LNCaP clone FGC (cell line): ENCODE measurements at regions not wholly inside any gene's neighbourhood (a gene's known extent, or its start where the extent isn't known, plus 50 kb on each side); places are given as distances from the start of the nearest gene placed in this dataset.

Experiments
- DNase-seq: peaks from one replicate; pipeline ENCODE4 v3.0.0-alpha.2; 2011; ENCODE audit warnings: low read depth
- H3K4me3 ChIP-seq: 2 replicates; pipeline ENCODE4 v1.5.1; 2011; ENCODE audit warnings: mild to moderate bottlenecking, low read depth, low read length, control low read depth
- CTCF ChIP-seq: IDR thresholded peaks from 2 replicates; pipeline ENCODE4 v1.5.1; 2012; ENCODE audit warnings: mild to moderate bottlenecking; ENCODE audit not compliant: control insufficient read depth, insufficient read depth; ENCODE audit errors: extremely low read depth

DNA sequence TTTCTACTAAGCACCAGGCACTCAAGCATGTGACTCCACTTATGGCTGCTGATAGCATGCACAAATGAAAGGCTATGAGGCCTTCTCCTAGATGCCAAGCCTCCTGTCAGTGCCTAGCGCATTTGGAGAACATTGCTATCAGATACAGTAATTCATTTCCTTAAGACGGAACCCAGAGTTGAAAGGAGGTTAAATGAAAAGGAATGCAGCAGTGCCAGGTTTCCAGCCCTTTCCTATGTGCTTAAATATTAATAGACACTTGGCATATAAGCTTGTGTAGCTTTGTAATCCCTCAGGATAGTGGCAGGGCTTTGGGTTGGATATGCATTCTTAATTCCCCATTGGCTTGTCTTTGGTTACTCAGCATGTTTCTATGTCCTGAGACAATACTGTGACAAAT is 140.1 kb upstream of the FRY start:
- no peak overlapping the region for H3K4me3 ChIP-seq
- TF ChIP-seq CTCF = no peak
- peak; percentile 6 for DNase-seq

- TF ChIP-seq CTCF = no peak
- DNase-seq = no peak
These were observed 136.6 kb upstream of the FRY start for GRCh38 chr13:31894931-31895330.

DNA sequence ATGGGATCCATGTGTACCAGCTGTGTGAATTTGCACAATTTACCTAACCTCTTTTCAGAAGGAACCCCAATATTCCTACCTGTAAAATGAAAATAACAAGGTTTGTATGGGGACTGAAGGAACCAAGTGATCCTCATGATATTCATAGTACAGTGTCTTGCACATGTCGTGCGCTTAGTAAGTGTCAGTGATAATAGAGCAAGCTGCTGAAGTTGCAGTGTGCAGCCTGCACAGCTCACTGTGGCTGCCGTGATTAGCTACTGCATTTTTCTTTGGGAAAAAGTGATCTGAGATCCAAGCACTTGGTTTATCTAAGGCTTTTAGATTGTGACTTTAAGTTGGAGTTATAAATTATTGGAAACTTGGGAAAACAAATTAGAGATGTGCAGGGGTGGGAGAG is 135.9 kb upstream of the FRY start:
- H3K4me3 ChIP-seq = no peak overlapping the region
- TF ChIP-seq CTCF = no peak
- no peak for DNase-seq

More at GRCh38 chr13:31894931-31895330, 136.6 kb upstream of the FRY start:
- no peak overlapping the region for H3K4me3 ChIP-seq

GRCh38 chr13:31896427-31896826 is 135.1 kb upstream of the FRY start:
- TF ChIP-seq CTCF = no peak
- no peak for DNase-seq

GRCh38 chr13:31898378-31899071 is 133.0 kb upstream of the FRY start:
- H3K4me3 ChIP-seq = no peak overlapping the region
- TF ChIP-seq CTCF = no peak
- DNase-seq = no peak

More at GRCh38 chr13:31896427-31896826, 135.1 kb upstream of the FRY start:
- no peak overlapping the region for H3K4me3 ChIP-seq

- no peak for DNase-seq
- TF ChIP-seq CTCF = no peak
- H3K4me3 ChIP-seq = no peak overlapping the region
These were observed 129.6 kb upstream of the FRY start for GRCh38 chr13:31901985-31902384.
